ENCODE measurements at regions not wholly inside any gene's neighbourhood (a gene's known extent, or its start where the extent isn't known, plus 50 kb on each side); places are given as distances from the start of the nearest gene placed in this dataset.
"Not testable (repeated sequence)": the region's sequence is repeated elsewhere in the genome, so short reads cannot be mapped to it uniquely, and the experiment has no call there.

DNA sequence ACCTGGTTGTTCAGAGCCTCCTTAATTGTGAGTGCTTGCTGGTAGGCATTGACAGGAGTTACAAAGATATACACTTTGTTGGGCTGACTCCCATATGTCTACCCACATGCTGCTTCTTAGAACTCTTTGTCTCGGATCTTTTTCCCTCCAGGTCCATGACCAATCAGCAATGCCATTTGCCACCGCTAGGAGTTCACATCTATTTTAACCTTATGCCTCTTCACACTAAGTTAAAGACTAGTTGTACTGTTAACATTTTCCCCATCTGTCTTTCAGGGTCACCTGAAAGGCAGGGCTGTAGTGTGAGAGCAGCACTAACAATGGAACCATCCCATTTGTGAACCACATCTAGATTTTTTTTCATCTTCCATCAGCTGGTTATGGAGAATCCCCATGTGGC lies 226.7 kb upstream of the NPY start:
- DNase-seq, result no peak

DNA sequence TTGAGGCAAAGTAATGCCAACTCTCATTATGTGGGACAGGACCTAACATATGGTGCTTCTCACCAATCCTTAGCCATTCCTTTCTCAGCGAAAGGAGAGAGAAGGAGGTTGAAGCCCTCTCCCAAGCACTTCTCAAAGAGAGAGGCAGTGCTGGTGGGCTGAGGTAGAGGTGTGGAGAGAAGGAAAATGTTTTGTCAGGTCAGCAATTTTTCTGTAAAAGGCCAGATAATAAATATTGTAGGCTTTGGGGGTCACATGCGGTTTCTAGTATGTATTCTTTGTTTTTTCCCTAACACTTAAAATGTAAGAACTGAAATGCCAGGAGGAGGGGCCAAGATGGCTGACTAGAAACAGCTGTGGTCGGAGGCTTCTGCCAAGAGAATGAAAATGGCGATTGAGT lies 225.0 kb upstream of the NPY start:
- DNase-seq, result no peak

DNA sequence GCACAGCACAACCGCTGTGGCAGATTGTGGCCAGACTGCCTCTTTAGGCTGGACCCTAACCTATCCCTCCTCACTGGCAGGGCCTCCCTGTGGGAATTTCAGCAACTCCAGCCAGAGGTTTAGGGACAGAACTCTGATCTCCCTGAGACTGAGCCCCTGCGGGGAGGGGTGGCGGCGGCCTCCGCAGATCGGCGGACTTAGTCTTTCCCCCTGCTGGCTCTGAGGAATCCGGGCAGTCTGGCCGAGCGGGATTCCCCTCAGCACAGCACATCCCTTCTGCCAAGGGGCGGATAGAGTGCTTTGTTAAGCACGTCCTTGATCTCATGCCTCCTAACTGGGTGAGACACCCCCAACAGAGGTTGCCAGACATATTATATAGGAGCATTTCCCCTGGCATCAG lies 224.2 kb upstream of the NPY start:
- DNase-seq, result no peak

DNA sequence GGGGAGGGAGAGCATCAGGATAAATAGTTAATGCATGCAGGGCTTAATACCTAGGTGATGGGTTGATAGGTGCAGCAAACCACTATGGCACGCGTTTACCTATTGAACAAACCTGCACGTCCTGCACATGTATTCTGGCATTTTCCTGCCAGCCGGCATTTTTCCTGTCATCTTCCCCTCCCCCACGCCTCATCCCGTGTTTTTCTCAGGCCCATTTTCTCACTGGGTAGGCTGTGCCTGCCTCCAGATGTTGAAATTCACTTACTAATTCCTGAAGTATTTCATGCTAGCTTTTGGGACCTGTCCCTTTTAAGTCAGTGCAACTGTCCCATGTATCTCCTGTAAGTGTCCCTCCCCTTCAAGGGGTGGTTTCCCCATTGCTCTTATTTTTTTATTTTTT lies 220.3 kb upstream of the NPY start:
- DNase-seq, result no peak

DNA sequence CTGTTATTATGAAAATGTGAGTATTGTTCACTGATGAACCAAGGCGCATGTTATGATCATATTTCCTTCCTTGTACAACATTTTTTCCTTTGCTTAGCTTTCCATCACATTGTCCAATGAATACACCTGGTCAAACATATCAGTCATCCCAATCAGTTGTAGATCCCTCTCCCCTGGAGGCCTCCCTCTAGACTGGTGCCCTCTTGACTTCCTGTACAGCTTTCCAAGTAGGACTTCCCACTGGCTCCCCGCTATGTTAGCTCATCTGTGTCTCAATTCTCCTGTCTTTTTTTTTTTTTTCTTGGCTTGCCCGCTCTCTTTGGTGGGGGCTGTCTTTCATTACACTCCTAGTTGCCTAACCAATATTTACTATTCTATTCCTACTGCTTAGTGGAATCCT lies 214.2 kb upstream of the NPY start:
- DNase-seq, result no peak

DNA sequence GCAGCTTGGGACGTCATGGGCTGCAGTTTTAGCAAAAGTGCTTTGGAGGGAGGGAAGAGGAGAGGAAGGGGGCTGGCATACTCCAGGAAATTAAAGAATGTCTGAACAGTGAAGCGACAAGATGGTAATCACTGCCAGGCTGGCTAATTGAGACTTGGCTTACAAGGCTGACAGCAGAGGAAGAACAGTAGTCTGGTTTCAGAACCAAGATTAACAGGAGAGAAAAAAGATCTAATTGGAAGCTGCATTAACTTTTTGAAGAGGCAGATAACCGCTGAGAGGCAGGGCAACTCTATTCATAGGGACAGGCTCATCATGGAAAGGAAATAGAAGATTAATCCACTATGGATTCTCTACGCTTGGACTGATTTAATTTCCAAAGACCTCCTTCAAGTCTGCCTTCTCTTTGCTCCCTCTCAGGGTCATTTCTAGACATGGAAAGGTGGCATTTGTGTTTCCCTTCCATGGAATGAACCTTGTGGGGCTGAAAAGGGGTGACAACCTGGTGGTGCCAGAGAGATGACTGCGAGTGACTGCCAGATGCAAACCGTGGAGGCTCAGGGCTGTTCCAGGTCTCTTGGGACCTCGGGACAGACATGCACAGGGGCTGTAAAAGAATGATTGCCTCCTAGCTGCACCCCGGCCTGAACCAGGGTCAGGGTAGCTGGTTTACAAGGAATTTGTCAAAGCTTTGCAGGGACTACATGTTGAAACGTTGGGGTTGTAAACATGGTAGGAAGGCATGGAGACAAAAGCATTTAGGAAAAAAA lies 210.2 kb upstream of the NPY start:
- no peak for DNase-seq

DNA sequence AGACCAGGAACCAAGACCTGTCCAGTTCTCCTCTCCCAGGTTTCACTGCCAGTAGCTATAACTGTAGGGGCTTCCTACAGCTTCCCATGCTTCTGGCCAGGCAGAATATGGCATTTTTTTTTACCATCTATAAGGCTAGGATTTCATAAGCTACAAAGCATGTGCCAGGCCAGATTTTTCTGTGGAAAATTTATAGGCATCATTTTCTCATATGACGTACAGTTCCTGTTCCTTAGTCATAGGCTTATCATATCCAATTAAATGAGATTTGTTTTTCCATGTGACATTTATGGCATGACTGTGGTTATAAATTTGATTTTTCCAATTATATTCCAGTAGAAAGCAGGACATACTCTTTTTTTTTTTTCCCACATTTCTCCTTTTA lies 208.6 kb upstream of the NPY start:
- no peak for DNase-seq

DNA sequence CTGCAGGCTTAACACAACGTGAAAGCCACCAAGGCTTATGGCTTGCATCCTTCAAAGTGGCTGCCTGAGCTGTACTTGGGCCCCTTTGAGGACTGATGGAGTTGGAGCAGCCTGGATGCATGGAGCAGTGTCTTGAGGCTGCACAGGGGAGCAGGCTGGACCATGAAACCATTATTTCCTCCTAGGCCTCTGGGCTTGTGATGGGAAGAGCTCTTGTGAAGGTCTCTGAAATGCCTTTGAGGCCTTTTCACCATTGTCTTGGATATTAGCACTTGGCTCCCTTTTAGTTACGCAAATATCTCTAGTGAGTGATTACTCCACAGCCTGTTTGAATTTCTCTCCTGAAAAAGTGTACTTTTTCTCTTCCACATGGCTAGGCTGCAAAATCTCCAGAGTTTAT lies 201.2 kb upstream of the NPY start:
- no peak for DNase-seq

DNA sequence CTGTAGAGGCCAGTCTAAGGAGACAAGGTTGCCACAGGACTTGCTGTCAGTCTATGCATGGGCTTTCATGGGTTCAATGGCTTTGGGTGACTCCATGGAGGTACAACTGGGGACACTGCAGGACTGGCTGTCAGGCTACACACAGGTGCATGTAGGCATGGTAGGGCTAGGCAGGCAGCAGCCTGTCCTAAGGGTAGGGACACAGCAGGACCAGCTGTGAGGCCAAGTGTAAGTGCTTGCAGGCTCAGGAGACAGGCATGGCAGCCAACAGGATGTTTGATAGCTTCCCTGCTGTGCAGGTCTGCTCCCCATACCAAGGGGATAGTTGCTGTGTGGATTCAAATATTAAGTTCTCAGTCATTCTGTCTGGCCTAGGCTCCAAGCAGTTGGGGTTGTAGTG lies 181.0 kb upstream of the NPY start:
- DNase-seq, result no peak

DNA sequence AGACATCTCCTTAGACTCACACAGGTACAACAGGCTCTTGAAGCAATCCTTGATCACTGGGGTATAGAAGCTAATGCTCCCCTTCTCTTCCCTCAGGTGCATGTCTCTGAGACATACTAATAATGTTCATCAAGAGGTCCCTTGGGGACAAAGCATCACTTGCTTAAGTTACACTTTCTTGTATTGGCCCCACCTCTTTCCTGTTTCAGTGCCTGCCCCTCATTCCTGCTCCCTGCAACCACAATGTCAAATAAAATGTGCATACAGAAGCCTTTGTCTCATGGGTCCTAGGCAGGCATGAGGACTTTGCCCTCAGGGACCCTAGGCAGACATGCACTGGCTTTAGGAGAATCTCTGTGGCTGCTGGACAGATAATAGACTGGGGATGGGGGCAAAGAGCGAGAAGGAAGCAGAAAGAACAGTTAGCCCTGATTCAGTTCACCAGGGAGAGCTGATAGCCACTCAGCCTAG lies 175.0 kb upstream of the NPY start:
- DNase-seq, result no peak

DNA sequence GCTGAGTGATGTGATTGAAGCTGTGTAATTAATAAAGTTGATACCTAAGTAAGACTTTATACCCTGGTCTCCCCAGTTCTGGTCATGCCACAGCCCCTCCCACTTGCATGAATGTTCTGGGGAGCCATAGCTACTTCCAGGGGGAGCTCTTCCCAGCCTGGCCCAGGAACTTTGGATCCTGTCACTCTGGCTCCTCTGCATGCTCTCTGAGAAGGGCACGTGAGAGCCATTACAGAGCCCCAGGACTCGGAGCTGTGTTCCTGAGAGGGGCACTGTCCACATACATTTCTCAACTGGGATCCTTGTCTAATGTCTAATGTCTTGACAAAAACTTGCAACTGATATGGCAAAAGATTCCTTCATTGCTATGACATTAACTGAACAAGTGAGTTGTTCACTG lies 173.9 kb upstream of the NPY start:
- DNase-seq, result no peak

DNA sequence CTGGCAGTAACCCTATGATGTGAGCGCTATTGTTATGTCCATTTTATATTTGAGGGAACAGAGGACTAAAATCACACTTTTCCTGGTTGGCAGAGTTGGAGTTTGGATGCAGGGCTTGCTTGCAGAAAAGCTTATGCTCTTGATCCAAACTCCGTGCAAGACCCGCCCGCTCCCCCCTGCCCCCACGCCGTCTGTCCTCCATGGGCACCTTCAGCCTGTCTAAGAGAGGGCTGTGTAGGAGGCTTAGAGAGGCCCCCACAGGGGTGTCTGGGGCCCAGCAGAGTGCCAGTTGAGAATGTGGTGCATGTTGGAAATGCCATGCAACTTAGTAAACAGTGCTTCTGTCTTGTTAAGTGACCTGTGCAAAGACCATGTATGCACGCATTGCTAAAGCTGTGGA lies 170.5 kb upstream of the NPY start:
- no peak for DNase-seq

DNA sequence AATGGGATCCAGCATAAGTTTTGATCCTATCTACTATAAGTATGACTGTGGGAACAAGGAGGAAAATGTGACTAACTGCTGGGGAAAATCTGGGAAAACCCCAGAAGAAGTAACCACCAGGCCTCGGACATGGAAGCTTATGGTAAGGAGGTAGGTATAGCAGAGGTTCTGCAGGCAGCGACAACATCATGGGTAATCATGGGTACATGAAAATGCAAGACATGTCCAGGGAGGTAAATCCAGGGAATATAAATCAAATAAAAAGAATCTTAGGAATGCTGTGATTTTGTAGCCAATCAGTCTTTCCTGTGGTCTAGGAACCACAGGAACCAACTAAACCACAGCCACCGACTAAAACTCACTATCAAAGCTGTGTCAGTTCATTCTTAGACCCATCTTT lies 168.3 kb upstream of the NPY start:
- DNase-seq, result no peak

DNA sequence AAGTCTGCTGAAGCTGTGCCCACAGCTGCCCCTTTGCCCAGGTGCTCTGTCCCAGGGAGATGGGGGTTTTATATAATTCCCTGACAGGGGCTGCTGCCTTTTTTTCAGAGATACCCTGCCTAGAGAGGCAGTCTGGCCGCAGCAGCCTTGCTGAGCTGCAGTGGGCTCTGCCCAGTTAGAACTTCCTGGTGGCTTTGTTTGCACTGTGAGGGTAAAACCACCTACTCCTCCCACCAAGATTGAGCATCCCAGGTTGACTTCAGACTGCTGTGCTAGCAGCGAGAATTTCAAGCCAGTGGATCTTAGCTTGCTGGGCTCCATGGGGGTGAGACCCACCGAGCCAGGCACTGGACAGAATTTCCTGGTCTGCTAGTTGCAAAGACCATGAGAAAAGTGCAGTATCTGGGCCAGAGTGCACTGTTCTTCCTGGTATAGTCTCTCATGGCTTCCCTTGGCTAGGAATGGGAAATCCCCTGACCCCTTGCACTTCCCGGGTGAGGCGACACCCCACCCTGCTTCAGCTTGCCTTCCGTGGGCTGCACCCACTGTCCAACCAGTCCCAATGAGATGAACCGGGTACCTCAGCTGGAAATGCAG lies 166.0 kb upstream of the NPY start:
- not testable (repeated sequence) for DNase-seq

DNA sequence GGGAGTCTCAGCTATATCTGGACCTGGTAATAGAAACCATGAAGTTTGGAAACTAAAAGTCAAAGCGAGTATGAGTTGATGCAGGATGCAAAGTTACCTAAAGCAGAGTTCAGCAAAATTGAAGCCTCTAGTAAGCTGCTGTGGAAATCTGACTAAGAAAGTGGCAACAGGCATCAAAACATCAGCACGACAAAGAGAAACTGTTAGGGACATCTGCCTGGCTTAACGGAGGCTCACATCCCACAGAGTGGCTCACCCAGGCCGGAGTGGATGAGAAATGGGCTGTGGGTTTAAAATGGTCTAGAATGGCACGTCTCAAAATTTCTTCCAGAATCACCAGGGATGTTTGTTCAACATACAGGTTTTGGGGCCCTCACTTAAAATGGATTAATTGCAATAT lies 164.1 kb upstream of the NPY start:
- DNase-seq, result no peak

DNA sequence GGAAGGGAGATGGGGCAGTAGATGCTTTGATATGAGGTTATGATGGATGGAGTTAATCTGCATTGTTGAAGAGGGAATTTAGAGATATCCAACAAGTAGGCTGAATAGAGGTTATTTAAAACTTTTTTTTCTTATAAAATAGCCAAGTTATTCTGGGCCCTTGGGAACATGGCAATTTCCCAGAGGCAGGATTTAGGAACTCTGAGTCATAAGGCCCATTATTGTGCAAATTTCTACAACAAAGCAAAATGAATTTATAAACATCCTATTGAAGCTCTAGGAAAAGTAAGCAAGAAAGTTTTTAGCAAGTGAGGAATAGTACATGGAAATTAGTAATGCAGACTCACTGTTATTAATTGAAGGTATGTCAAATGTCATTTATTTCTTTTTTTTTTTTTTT lies 160.9 kb upstream of the NPY start:
- DNase-seq, result no peak

DNA sequence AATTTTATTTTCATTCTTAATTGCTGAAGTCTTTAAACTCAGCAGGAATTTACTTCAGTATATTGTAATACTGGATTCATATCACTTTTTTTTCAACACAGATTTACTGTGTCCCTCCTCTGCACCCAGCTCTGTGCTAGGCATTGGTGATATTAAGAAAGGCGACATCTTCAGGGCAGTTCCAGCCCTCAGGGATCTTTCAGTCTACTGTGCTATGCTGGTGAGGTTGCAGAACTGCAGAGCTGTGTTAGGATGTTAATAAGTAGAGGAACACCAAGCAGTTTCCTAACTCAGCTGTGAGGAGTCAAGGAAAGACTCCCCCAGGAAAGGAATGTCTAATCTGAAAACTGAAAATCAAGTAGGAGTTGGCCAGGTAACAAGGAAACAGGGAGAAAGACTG lies 158.2 kb upstream of the NPY start:
- DNase-seq, result no peak

DNA sequence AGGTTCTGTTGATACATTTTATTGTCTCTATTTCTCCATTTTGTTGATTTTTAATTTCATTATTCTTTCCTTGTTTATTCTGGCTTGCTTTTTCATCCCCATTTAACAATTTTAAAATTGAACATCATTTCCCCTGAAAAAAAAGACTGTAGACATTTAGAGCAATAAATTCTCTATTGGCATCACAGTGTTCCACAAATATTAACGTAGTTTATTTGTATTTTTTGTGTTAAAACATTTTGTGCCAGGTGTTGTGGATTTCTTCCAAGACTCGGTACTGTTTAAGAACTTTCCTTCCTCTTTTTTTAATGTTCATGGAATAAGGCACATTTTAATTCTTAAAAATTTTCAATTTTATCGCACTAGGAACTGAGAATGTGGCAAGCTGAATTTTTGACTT lies 156.1 kb upstream of the NPY start:
- no peak for DNase-seq

DNA sequence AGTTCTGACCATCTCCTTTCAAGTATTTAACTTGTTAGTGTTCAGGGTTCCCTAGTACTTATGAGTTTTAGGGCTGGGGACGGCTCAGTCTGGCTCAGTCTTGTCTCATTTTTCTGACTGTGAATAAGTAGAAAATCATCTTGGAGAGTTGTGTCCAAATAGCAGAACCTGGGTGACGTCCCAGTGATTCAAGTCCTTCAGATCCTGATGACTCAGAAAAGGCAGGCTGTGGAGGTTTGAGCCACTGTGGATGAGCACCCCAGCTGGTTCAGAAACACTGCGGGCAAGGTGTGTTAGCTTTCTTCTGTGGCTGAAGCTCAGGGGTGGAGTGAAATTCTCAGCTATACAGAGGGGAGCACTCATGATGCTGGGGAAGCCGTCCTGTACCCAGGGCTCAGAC lies 154.4 kb upstream of the NPY start:
- no peak for DNase-seq

DNA sequence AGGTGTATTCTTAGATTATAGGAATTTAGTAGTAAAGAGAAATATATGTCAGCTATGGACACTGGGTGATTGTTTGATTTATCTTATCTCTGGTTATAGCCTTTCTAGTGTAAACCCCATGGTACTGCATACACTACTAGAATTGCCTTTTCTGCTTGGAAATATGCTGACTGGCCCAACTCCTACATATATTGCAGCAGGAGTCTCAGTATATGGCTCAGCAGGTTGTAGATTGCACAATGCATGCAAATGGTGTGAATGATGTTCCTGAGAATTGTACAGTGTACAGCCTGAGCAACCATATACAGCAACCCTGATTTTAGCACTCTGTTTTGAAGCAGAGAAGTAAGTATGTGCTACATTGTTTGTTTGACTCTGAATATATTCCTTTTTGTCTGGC lies 153.4 kb upstream of the NPY start:
- DNase-seq, result no peak

DNA sequence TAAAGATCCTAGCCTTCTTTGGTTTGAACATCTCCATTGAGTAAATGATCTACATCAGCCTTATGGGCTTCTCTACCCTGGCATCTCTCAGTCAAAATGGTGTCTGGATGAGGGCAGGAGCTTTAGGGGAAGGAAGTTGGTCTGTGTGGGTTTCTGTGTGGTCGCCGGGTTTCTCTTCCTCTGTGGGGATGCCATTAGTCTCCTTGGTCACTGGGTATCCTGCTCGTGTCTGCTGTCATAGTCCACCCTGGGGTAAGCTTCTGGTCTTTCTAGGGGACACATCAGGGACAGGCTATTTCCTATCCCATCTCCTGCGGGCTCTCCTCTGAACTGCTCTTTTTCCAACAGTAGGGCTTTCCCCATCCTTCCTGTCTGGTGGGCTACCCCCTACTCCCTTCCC lies 150.3 kb upstream of the NPY start:
- DNase-seq, result no peak

DNA sequence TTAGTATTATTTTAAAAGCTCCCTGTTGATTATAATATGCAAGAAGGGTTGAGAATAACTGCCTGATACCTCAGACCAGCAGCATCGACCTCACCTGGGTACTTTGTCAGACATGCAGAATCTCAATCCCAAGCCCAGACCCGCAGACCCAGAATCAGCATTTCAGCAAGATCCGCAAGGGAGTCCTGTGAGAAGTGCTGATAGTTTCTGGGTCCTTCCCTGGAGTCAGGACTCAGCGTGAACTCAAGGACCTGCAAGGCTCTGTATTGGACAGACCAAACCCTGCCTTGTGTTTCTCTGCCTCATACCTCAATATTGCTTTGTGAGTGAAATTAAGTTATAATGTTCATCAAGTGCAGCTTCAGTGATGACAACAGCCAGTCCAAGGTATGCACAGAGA lies 149.5 kb upstream of the NPY start:
- no peak for DNase-seq

DNA sequence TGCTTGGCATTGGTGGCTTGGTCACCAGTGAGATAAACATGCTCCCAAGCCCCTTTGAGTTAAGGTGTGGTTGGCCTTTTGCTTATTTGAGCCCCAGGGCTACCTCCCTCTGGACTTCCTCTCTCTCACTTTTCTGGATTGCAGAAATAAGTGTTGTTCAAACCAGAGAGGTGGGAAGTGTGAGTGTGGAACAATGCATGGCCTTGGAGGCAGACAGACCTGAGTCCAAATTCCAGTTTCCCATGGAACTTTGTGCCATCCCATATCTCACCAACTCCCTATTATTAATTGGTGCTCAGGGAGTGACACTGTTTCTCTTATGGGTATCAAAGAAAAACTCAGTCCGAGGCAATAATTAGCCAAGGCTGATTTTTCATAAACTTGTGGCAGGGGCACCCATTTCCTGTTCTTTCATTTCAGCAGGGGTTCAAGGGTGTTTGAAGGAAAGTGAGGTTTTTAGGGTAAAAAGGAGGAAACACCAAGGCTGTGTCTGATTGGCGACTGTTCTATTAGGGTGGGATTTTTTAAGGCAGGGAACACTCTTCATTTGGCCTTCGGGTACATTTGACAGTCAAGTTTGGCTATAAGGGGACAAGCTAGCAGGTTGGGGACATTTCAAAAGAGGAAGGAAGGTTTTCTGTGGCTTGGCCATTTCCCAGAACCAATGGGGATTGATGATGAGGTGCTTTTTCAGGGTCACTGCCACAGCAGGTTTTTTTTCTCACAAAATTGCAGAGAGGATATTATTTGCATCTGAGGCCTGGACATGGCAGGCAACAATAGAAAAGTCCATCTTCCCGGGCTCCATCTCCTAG lies 148.8 kb upstream of the NPY start:
- DNase-seq, result no peak

DNA sequence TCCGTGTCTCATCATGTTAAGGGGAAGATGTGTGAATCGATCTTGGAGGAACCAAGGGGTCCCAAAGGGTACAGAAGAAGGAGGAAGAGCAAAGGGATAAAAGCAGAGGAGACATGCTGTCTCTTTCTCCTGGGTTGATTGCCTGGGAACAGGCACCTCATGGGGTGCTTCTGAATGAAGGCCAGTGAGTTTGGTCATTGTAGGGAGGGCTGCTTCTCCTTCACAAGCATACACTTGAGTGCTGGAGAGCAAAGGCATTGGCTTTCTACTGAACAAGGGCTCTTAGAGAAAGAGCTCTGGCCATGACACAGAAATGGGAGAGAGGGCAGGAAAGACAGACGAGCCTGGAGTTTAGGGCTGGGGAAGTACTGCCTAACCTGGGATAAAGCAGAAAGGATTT lies 146.7 kb upstream of the NPY start:
- no peak for DNase-seq

Data from activated CD4-positive, alpha-beta T cell treated with anti-CD3 and anti-CD28 coated beads for 4 hours (primary cell).